LNCaP clone FGC (cell line): ENCODE measurements at regions not wholly inside any gene's neighbourhood (a gene's known extent, or its start where the extent isn't known, plus 50 kb on each side); places are given as distances from the start of the nearest gene placed in this dataset.

Experiments used
- DNase-seq: peaks from one replicate; pipeline ENCODE4 v3.0.0-alpha.2; 2011; ENCODE audit warnings: low read depth
- H3K4me3 ChIP-seq: 2 replicates; pipeline ENCODE4 v1.5.1; 2011; ENCODE audit warnings: mild to moderate bottlenecking, low read depth, low read length, control low read depth
- TF ChIP-seq, protein P1 (sequence below): IDR thresholded peaks from 2 replicates; pipeline ENCODE4 v1.5.1; 2012; ENCODE audit warnings: mild to moderate bottlenecking; ENCODE audit not compliant: control insufficient read depth, insufficient read depth; ENCODE audit errors: extremely low read depth

DNA sequence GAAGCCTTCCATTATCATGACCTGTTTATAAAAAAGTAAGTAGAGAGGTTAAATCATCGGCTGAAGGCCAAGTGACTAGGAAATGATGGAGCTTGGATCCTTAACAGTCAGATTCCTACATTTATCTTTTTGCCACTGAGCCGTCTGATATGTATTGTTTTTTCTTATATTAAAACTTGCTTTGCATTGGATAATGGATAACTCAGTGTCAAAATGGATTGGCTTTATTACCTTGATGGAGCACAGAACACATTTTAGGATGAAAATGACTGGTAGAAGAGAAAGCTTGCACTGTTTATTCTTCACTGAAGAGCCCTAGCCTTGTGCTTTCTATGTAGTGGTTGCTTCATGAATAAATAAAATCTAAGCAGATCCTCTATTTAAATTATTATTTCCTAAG, 54.2 kb upstream of the TSPAN5 start:
- no peak for DNase-seq
- H3K4me3 ChIP-seq, result no peak overlapping the region
- TF ChIP-seq, protein P1, sequence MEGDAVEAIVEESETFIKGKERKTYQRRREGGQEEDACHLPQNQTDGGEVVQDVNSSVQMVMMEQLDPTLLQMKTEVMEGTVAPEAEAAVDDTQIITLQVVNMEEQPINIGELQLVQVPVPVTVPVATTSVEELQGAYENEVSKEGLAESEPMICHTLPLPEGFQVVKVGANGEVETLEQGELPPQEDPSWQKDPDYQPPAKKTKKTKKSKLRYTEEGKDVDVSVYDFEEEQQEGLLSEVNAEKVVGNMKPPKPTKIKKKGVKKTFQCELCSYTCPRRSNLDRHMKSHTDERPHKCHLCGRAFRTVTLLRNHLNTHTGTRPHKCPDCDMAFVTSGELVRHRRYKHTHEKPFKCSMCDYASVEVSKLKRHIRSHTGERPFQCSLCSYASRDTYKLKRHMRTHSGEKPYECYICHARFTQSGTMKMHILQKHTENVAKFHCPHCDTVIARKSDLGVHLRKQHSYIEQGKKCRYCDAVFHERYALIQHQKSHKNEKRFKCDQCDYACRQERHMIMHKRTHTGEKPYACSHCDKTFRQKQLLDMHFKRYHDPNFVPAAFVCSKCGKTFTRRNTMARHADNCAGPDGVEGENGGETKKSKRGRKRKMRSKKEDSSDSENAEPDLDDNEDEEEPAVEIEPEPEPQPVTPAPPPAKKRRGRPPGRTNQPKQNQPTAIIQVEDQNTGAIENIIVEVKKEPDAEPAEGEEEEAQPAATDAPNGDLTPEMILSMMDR, result no peak

- DNase-seq, result no peak
- TF ChIP-seq, protein P1, result no peak
- H3K4me3 ChIP-seq, result no peak overlapping the region
Measured at GRCh38 chr4:98711526-98711925, 53.1 kb upstream of the TSPAN5 start.

DNA sequence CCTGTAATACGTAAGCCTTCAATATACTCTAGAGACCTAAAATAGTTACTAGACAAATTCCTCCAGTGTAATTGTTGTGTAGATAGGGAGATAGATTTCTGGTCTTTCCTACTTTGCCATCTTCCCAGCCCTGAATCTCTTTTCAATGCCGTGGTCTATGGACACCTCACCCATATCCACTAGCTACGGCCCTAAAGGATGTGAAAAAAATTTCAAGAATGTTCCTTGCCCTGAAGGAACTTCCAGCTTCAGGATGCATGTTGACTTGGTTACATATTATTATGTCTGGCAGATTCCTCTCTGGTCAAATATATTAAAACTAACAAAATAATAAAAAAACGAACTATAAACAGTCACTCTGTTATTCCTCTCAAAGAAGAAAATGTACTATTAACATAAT, 52.4 kb upstream of the TSPAN5 start:
- H3K4me3 ChIP-seq, result no peak overlapping the region
- TF ChIP-seq, protein P1, result no peak
- DNase-seq, result no peak
